ENCODE measurements at regions not wholly inside any gene's neighbourhood (a gene's known extent, or its start where the extent isn't known, plus 50 kb on each side); places are given as distances from the start of the nearest gene placed in this dataset.

DNA sequence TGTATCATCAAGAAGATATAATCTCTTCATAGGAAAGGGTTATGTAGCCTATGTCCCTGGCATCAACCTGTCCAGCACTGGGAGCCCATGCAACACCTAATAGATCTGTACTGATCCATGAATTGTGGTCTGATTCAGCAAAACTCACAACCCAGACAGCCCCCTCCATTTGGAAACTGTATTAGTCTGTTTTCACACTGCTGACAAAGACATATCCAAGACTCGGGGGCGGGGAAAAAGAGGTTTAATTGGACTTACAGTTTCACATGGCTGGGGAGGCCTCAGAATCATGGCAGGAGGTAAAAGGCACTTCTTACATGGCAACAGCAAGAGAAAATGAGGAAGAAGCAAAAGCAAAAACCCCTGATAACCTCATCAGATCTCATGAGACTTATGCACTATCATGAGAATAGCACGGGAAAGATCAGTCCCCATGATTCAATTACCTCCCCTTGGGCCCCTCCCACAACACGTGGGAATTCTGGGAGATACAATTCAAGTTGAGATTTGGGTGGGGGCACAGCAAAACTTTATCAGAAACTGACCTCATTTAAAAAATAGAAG is 83.3 kb downstream of the TRIM42 start:
- TF ChIP-seq, protein P1, sequence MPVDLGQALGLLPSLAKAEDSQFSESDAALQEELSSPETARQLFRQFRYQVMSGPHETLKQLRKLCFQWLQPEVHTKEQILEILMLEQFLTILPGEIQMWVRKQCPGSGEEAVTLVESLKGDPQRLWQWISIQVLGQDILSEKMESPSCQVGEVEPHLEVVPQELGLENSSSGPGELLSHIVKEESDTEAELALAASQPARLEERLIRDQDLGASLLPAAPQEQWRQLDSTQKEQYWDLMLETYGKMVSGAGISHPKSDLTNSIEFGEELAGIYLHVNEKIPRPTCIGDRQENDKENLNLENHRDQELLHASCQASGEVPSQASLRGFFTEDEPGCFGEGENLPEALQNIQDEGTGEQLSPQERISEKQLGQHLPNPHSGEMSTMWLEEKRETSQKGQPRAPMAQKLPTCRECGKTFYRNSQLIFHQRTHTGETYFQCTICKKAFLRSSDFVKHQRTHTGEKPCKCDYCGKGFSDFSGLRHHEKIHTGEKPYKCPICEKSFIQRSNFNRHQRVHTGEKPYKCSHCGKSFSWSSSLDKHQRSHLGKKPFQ (tag by site-specific recombination; IDR thresholded peaks at IDR 0.05) = no peak
- TF ChIP-seq, protein P2, sequence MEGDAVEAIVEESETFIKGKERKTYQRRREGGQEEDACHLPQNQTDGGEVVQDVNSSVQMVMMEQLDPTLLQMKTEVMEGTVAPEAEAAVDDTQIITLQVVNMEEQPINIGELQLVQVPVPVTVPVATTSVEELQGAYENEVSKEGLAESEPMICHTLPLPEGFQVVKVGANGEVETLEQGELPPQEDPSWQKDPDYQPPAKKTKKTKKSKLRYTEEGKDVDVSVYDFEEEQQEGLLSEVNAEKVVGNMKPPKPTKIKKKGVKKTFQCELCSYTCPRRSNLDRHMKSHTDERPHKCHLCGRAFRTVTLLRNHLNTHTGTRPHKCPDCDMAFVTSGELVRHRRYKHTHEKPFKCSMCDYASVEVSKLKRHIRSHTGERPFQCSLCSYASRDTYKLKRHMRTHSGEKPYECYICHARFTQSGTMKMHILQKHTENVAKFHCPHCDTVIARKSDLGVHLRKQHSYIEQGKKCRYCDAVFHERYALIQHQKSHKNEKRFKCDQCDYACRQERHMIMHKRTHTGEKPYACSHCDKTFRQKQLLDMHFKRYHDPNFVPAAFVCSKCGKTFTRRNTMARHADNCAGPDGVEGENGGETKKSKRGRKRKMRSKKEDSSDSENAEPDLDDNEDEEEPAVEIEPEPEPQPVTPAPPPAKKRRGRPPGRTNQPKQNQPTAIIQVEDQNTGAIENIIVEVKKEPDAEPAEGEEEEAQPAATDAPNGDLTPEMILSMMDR (tag by site-specific recombination; IDR thresholded peaks at IDR 0.05) = no peak
- TF ChIP-seq ZNF341 (tag by site-specific recombination; IDR thresholded peaks at IDR 0.05; ENCODE audit: low read depth) (no peak), BCL11A (tag by site-specific recombination; IDR thresholded peaks at IDR 0.05; ENCODE audit: low read depth) (no peak), ZNF561 (tag by site-specific recombination; IDR thresholded peaks at IDR 0.05; ENCODE audit: borderline replicate concordance) (no peak), HOXA7 (CRISPR knock-in tag; IDR thresholded peaks at IDR 0.05; ENCODE audit: borderline replicate concordance) (no peak)
- TF ChIP-seq, protein P3, sequence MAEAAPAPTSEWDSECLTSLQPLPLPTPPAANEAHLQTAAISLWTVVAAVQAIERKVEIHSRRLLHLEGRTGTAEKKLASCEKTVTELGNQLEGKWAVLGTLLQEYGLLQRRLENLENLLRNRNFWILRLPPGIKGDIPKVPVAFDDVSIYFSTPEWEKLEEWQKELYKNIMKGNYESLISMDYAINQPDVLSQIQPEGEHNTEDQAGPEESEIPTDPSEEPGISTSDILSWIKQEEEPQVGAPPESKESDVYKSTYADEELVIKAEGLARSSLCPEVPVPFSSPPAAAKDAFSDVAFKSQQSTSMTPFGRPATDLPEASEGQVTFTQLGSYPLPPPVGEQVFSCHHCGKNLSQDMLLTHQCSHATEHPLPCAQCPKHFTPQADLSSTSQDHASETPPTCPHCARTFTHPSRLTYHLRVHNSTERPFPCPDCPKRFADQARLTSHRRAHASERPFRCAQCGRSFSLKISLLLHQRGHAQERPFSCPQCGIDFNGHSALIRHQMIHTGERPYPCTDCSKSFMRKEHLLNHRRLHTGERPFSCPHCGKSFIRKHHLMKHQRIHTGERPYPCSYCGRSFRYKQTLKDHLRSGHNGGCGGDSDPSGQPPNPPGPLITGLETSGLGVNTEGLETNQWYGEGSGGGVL (tag by site-specific recombination; IDR thresholded peaks at IDR 0.05) = no peak
- TF ChIP-seq, protein P4, sequence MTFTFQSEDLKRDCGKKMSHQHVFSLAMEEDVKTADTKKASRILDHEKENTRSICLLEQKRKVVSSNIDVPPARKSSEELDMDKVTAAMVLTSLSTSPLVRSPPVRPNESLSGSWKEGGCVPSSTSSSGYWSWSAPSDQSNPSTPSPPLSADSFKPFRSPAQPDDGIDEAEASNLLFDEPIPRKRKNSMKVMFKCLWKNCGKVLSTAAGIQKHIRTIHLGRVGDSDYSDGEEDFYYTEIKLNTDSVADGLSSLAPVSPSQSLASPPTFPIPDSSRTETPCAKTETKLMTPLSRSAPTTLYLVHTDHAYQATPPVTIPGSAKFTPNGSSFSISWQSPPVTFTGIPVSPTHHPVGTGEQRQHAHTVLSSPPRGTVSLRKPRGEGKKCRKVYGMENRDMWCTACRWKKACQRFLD (tag by site-specific recombination; IDR thresholded peaks at IDR 0.05) = no peak

All from HEK293 (cell line).